ENCODE measurements at regions not wholly inside any gene's neighbourhood (a gene's known extent, or its start where the extent isn't known, plus 50 kb on each side); places are given as distances from the start of the nearest gene placed in this dataset.
A peak's percentile ranks its signal among the peaks of the same experiment; 100 is the strongest.

DNA sequence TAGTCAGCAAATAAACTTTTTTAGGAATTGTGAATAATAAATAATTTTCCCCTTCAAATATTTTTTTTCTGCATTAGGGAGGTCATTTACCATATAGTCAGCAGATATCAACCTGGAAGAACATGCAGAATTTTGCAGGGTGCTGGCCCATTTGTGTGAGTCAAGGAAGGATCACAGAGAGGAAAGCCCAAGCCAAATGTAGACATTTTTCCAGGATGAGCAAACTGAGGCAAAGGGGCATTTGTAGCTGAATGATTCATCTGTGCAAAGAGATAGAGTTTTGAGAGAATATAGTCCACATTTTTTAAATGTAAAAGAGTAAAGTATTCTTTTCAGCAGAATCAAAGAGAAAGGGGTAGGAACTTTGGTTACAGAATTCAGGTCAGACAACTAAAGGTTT, 555.5 kb upstream of the MARCKS start:
- ChIA-PET CTCF (interaction anchor here (1.4 kb wide), 1 partner anchor 557 kb away, joined by 3 read pairs; no protein-coding TSS in a partner anchor), POLR2A (no interaction called here)
- Mint-ChIP-seq H3K4me3 (no peak overlapping the region), H3K9me3 (no peaks in the 10 kb centered on the region), H3K4me1 (peaks cover 6% of the 10 kb centered on the region), H3K27ac (no peak overlapping the region), H3K36me3 (ENCODE audit: low read depth) (no peaks in the 10 kb centered on the region), H3K27me3 (no peaks in the 10 kb centered on the region)
- TF ChIP-seq, protein P1, sequence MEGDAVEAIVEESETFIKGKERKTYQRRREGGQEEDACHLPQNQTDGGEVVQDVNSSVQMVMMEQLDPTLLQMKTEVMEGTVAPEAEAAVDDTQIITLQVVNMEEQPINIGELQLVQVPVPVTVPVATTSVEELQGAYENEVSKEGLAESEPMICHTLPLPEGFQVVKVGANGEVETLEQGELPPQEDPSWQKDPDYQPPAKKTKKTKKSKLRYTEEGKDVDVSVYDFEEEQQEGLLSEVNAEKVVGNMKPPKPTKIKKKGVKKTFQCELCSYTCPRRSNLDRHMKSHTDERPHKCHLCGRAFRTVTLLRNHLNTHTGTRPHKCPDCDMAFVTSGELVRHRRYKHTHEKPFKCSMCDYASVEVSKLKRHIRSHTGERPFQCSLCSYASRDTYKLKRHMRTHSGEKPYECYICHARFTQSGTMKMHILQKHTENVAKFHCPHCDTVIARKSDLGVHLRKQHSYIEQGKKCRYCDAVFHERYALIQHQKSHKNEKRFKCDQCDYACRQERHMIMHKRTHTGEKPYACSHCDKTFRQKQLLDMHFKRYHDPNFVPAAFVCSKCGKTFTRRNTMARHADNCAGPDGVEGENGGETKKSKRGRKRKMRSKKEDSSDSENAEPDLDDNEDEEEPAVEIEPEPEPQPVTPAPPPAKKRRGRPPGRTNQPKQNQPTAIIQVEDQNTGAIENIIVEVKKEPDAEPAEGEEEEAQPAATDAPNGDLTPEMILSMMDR (IDR thresholded peaks at IDR 0.05), result no peak
- no peak for ATAC-seq (ENCODE audit: low read depth)
- DNase-seq, result no peak
- intact Hi-C loops (cut with micrococcal nuclease), result no loop called here

DNA sequence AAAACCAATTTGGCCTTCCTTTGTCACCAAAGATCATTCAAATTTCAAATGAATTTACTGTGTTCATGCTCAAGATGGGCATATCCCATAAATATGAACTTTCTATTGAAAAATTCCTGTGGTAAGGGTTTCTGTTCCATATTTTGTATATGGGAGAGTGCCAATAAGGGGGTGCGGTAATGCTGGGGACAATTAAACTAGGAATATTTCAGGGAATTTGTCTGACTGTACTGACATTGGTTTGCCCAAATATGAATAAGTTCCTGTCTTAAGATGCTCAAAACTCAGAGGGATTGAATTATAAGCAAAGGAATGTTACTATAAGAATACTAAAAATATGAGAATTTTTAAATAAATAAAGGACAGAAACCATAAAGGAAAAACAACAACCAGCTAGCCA, 553.0 kb upstream of the MARCKS start:
- no peak overlapping the region for H3K27ac Mint-ChIP-seq
- intact Hi-C loops (cut with micrococcal nuclease), result no loop called here
- ATAC-seq (ENCODE audit: low read depth) (no peak), DNase-seq (no peak)
- POLR2A ChIA-PET, result no interaction called here
- no peaks in the 10 kb centered on the region for H3K9me3 Mint-ChIP-seq
- H3K36me3 Mint-ChIP-seq (ENCODE audit: low read depth), result no peaks in the 10 kb centered on the region
- TF ChIP-seq, protein P1 (IDR thresholded peaks at IDR 0.05), result no peak
- CTCF ChIA-PET, result interaction anchor here (0.9 to 1.2 kb wide), 2 partner anchors 555 to 575 kb away, joined by 5 to 6 read pairs; no protein-coding TSS in a partner anchor
- no peaks in the 10 kb centered on the region for H3K27me3 Mint-ChIP-seq
- H3K4me1 Mint-ChIP-seq, result peaks cover 6% of the 10 kb centered on the region
- no peak overlapping the region for H3K4me3 Mint-ChIP-seq

DNA sequence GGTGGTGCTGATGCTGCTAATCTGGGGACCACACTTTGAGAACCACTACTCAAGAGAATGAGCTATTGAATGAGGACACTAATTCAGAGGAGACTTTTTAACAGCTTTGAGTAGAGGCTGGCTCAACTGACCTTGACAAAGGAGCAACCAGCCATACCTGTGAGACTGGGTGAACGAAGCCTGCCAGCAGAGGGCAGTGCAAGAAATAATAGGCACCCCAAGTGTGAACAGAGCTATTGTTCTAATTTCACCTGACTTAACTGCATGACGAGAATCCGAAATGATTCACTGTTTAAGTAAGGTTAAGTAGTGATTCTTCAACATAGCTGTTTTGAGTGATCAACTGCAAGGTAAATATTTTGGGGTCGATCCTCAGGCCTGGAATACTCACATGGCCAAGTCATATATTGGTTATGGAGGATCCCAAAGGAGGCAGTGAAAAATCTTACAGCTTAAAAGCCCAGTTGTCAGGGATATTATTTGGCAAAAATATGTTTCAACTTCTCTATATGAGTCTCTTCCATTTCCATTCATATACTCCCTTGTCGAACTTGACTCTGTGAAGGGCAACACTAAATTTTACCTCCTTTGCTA, 550.5 kb upstream of the MARCKS start:
- Mint-ChIP-seq H3K27me3 (no peaks in the 10 kb centered on the region), H3K9me3 (no peaks in the 10 kb centered on the region), H3K4me1 (peaks cover 6% of the 10 kb centered on the region), H3K27ac (no peak overlapping the region), H3K4me3 (no peak overlapping the region), H3K36me3 (ENCODE audit: low read depth) (no peaks in the 10 kb centered on the region)
- ATAC-seq (ENCODE audit: low read depth) (peak; percentile 97), DNase-seq (peak; percentile 51)
- intact Hi-C loops (cut with micrococcal nuclease), result loop anchor here (1.0 to 5.0 kb wide), 8 partner anchors 325 to 1126 kb away; no protein-coding TSS in a partner anchor
- ChIA-PET POLR2A (interaction anchor here (0.5 to 1.4 kb wide), 9 partner anchors 105 to 573 kb away, joined by 3 to 28 read pairs (median 3); no protein-coding TSS in a partner anchor), CTCF (interaction anchor here (0.9 to 2.3 kb wide), 29 partner anchors 8 to 1127 kb away, joined by 3 to 83 read pairs (median 4); no protein-coding TSS in a partner anchor)
- TF ChIP-seq, protein P1 (IDR thresholded peaks at IDR 0.05), result peak; percentile 31

DNA sequence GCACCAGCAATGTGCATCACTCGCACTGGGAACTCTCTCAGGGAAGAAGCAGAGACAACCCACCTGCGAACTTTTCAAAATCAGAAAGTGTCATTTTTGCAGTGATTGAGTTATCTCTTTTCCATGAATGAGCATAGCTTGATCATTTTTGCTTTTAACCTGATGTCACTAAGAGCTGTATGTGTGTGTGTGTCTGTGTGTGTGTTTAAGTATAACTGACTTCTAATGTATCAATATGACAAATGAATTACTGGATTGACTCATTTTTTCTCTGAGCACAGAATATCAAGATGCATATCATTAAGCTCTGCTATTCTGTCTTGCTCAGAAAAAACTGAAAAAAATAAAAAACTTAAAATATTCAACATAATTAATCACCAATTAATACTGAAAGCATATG, 548.9 kb upstream of the MARCKS start:
- no peak for ATAC-seq (ENCODE audit: low read depth)
- Mint-ChIP-seq H3K4me1 (peaks cover 6% of the 10 kb centered on the region), H3K36me3 (ENCODE audit: low read depth) (no peaks in the 10 kb centered on the region), H3K4me3 (no peak overlapping the region), H3K27ac (no peak overlapping the region), H3K9me3 (no peaks in the 10 kb centered on the region), H3K27me3 (peaks cover 3% of the 10 kb centered on the region)
- DNase-seq, result no peak
- ChIA-PET CTCF (interaction anchor here (1.3 kb wide), 2 partner anchors 550 to 571 kb away, joined by 4 to 11 read pairs; no protein-coding TSS in a partner anchor), POLR2A (no interaction called here)
- intact Hi-C loops (cut with micrococcal nuclease), result loop anchor here (5.0 kb wide), 1 partner anchor 384 kb away; no protein-coding TSS in a partner anchor
- TF ChIP-seq, protein P1 (IDR thresholded peaks at IDR 0.05), result no peak

DNA sequence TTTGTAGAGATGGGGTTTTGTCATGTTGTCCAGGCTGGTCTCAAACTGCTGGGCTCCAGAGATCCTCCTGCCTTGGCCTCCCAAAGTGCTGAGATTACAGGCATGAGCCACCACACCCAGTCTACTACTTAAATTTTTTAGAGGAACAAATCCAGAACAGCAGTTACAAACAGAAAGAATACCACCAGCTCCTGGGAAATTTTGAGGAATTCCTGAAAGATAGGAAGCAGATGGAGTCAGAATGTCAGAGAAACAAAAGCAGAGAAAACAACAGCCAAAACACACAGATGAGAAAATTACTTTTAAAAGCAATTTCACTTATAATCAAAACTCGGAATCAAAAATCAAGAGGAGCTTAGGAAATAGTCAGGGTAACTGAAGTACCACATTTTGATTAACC, 543.3 kb upstream of the MARCKS start:
- TF ChIP-seq, protein P1 (IDR thresholded peaks at IDR 0.05), result no peak
- CTCF ChIA-PET, result interaction anchor here (2.1 kb wide), 1 partner anchor 545 kb away, joined by 6 read pairs; no protein-coding TSS in a partner anchor
- Mint-ChIP-seq H3K36me3 (ENCODE audit: low read depth) (no peaks in the 10 kb centered on the region), H3K4me3 (no peak overlapping the region), H3K9me3 (no peaks in the 10 kb centered on the region), H3K27me3 (peaks cover 3% of the 10 kb centered on the region), H3K27ac (no peak overlapping the region), H3K4me1 (no peaks in the 10 kb centered on the region)
- no peak for DNase-seq
- no peak for ATAC-seq (ENCODE audit: low read depth)
- intact Hi-C loops (cut with micrococcal nuclease), result no loop called here
- POLR2A ChIA-PET, result no interaction called here
